HEK293 (cell line): ENCODE measurements at regions not wholly inside any gene's neighbourhood (a gene's known extent, or its start where the extent isn't known, plus 50 kb on each side); places are given as distances from the start of the nearest gene placed in this dataset.

Source experiments
- CTCF ChIA-PET: fragments of 350-600 bp; formaldehyde crosslinking; extraction: SDS; loops from one replicate; lab custom pipeline; 2021; ENCODE audit warnings: antibody characterized with exemption; lab: Yijun Ruan, JAX
- POLR2A ChIA-PET: fragments of 300-600 bp; formaldehyde crosslinking; extraction: SDS; loops from one replicate; lab custom pipeline; 2020; ENCODE audit warnings: antibody characterized with exemption, inconsistent platforms; lab: Yijun Ruan, JAX
- H3K27ac ChIP-seq: fragments of 200-500 bp; sonication (Bioruptor generic); 2 replicates; pipeline ENCODE4 v1.5.1; 2014; ENCODE audit warnings: low read depth, low read length, control low read depth, inconsistent platforms; ENCODE audit errors: extremely low read depth
- H3K36me3 ChIP-seq, 2 experiments: fragments of 200-500 bp in 1 of 2; sonication (Bioruptor generic) in 1 of 2; 1 replicate in 1 of 2; 2 replicates in 1 of 2; pipeline ENCODE4 v1.5.1; 2014 to 2017; ENCODE audit warnings: inconsistent platforms in 2 of 2, low read length in 2 of 2; ENCODE audit not compliant: control insufficient read depth in 2 of 2, insufficient read depth in 1 of 2
- H3K4me1 ChIP-seq: fragments of 200-500 bp; sonication (Bioruptor generic); 2 replicates; pipeline ENCODE4 v1.5.1; 2014; ENCODE audit warnings: mild to moderate bottlenecking, low read length, inconsistent platforms; ENCODE audit not compliant: control insufficient read depth, insufficient read depth
- H3K4me3 ChIP-seq: 2 replicates; pipeline ENCODE4 v1.5.1; 2011; ENCODE audit warnings: low read depth, mild to moderate bottlenecking, control low read depth, low read length, moderate library complexity
- H3K9me3 ChIP-seq: fragments of 200-500 bp; sonication (Bioruptor generic); 2 replicates; pipeline ENCODE4 v1.5.1; 2014; ENCODE audit warnings: low read depth, low read length, inconsistent platforms; ENCODE audit not compliant: control insufficient read depth, insufficient read depth
- HOXA7 ChIP-seq: sonication (generic); formaldehyde crosslinking; IDR thresholded peaks from 2 replicates; pipeline ENCODE4 v1.8.1; 2022; ENCODE audit warnings: missing genetic modification reagents, borderline replicate concordance
- IKZF3 ChIP-seq: fragments of 450-650 bp; IDR thresholded peaks from 2 replicates; pipeline ENCODE4 v1.5.0; 2018; ENCODE audit warnings: missing biosample characterization, mild to moderate bottlenecking, missing genetic modification characterization, moderate library complexity
- MEIS1 ChIP-seq: sonication (generic); formaldehyde crosslinking; IDR thresholded peaks from 2 replicates; pipeline ENCODE4 v1.8.1; 2022; ENCODE audit warnings: missing genetic modification reagents, mild to moderate bottlenecking, borderline replicate concordance
- PRDM1 ChIP-seq: fragments of 450-650 bp; formaldehyde crosslinking; IDR thresholded peaks from 2 replicates; pipeline ENCODE4; 2016; ENCODE audit warnings: missing biosample characterization, missing genetic modification characterization
- ZBTB10 ChIP-seq: fragments of 450-650 bp; formaldehyde crosslinking; IDR thresholded peaks from 2 replicates; pipeline ENCODE4 v1.5.1; 2016; ENCODE audit warnings: missing biosample characterization, missing genetic modification characterization
- ZEB2 ChIP-seq: fragments of 450-650 bp; formaldehyde crosslinking; IDR thresholded peaks from 2 replicates; pipeline ENCODE4 v1.5.1; 2016; ENCODE audit warnings: missing biosample characterization, missing genetic modification characterization
- ZFP37 ChIP-seq: fragments of 450-650 bp; formaldehyde crosslinking; IDR thresholded peaks from 2 replicates; pipeline ENCODE4 v1.5.1; 2016; ENCODE audit warnings: missing biosample characterization, missing genetic modification characterization
- ZFP69B ChIP-seq: fragments of 450-650 bp; formaldehyde crosslinking; IDR thresholded peaks from 2 replicates; pipeline ENCODE4 v1.5.1; 2016; ENCODE audit warnings: missing biosample characterization, missing genetic modification characterization
- ZNF211 ChIP-seq: fragments of 450-650 bp; formaldehyde crosslinking; IDR thresholded peaks from 2 replicates; pipeline ENCODE4 v1.5.1; 2016; ENCODE audit warnings: low read depth, missing biosample characterization, missing genetic modification characterization
- ZNF221 ChIP-seq: fragments of 450-650 bp; formaldehyde crosslinking; IDR thresholded peaks from 2 replicates; pipeline ENCODE4 v1.5.1; 2017; ENCODE audit warnings: missing biosample characterization, missing genetic modification characterization, borderline replicate concordance
- ZNF335 ChIP-seq: fragments of 450-650 bp; formaldehyde crosslinking; conservative IDR thresholded peaks from 2 replicates; pipeline ENCODE4 v1.5.1; 2016; ENCODE audit warnings: missing biosample characterization, missing genetic modification characterization
- ZNF394 ChIP-seq: fragments of 450-650 bp; formaldehyde crosslinking; IDR thresholded peaks from 2 replicates; pipeline ENCODE4 v1.5.1; 2016; ENCODE audit warnings: missing biosample characterization, missing genetic modification characterization, mild to moderate bottlenecking, moderate library complexity, borderline replicate concordance
- ZNF529 ChIP-seq: fragments of 450-650 bp; formaldehyde crosslinking; IDR thresholded peaks from 2 replicates; pipeline ENCODE4 v1.5.1; 2017; ENCODE audit warnings: missing genetic modification characterization, missing biosample characterization; ENCODE audit not compliant: insufficient replicate concordance
- ZNF530 ChIP-seq: fragments of 450-650 bp; formaldehyde crosslinking; IDR thresholded peaks from 2 replicates; pipeline ENCODE4 v1.5.1; 2016; ENCODE audit warnings: low read depth, missing biosample characterization, missing genetic modification characterization
- ZNF548 ChIP-seq: fragments of 450-650 bp; formaldehyde crosslinking; IDR thresholded peaks from 2 replicates; pipeline ENCODE4 v1.5.1; 2016; ENCODE audit warnings: missing biosample characterization, missing genetic modification characterization
- ZNF555 ChIP-seq: fragments of 450-650 bp; formaldehyde crosslinking; conservative IDR thresholded peaks from 2 replicates; pipeline ENCODE4 v1.5.1; 2017; ENCODE audit warnings: missing biosample characterization, mild to moderate bottlenecking, missing genetic modification characterization, inconsistent platforms
- ZNF558 ChIP-seq: fragments of 450-650 bp; formaldehyde crosslinking; IDR thresholded peaks from 2 replicates; pipeline ENCODE4 v1.5.1; 2016; ENCODE audit warnings: missing biosample characterization, missing genetic modification characterization
- ZNF621 ChIP-seq: fragments of 450-650 bp; formaldehyde crosslinking; IDR thresholded peaks from 2 replicates; pipeline ENCODE4 v1.5.1; 2017; ENCODE audit warnings: missing biosample characterization, missing genetic modification characterization
- ZNF658 ChIP-seq: fragments of 450-650 bp; formaldehyde crosslinking; IDR thresholded peaks from 2 replicates; pipeline ENCODE4; 2016; ENCODE audit warnings: missing biosample characterization, missing genetic modification characterization
- TF ChIP-seq, protein P1 (sequence below): fragments of 450-650 bp; formaldehyde crosslinking; IDR thresholded peaks from 2 replicates; pipeline ENCODE4 v1.5.1; 2016; ENCODE audit warnings: missing biosample characterization, missing genetic modification characterization, borderline replicate concordance
- TF ChIP-seq, protein P2 (sequence below): fragments of 450-650 bp; formaldehyde crosslinking; IDR thresholded peaks from 2 replicates; pipeline ENCODE4 v1.5.1; 2016; ENCODE audit warnings: missing biosample characterization, missing genetic modification characterization

DNA sequence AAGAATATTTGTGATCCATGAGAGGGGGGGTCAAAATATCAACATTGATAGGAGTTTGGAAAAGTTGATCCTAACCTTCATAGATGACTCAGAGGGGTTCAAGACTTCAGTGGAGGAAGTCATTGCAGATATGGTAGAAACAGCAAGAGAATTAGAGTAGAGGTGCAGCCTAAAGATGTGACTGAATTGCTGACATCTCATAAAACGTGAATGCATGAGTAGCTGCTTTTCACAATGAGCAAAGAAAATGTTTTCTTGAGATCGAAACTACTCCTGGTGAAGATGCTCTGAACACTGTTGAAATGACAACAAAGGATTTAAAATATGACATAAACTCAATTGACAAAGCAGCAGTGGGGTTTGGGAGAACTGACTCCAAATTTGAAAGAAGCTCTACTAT, 700.7 kb upstream of the FZD8 start (continued):
- TF ChIP-seq ZNF621 (tag by site-specific recombination) (no peak), ZNF555 (tag by site-specific recombination) (no peak), ZNF394 (tag by site-specific recombination) (no peak), ZFP69B (tag by site-specific recombination) (no peak), ZNF558 (tag by site-specific recombination) (no peak), ZEB2 (tag by site-specific recombination) (no peak), ZFP37 (tag by site-specific recombination) (no peak), ZNF529 (tag by site-specific recombination) (no peak)
- TF ChIP-seq, protein P1, sequence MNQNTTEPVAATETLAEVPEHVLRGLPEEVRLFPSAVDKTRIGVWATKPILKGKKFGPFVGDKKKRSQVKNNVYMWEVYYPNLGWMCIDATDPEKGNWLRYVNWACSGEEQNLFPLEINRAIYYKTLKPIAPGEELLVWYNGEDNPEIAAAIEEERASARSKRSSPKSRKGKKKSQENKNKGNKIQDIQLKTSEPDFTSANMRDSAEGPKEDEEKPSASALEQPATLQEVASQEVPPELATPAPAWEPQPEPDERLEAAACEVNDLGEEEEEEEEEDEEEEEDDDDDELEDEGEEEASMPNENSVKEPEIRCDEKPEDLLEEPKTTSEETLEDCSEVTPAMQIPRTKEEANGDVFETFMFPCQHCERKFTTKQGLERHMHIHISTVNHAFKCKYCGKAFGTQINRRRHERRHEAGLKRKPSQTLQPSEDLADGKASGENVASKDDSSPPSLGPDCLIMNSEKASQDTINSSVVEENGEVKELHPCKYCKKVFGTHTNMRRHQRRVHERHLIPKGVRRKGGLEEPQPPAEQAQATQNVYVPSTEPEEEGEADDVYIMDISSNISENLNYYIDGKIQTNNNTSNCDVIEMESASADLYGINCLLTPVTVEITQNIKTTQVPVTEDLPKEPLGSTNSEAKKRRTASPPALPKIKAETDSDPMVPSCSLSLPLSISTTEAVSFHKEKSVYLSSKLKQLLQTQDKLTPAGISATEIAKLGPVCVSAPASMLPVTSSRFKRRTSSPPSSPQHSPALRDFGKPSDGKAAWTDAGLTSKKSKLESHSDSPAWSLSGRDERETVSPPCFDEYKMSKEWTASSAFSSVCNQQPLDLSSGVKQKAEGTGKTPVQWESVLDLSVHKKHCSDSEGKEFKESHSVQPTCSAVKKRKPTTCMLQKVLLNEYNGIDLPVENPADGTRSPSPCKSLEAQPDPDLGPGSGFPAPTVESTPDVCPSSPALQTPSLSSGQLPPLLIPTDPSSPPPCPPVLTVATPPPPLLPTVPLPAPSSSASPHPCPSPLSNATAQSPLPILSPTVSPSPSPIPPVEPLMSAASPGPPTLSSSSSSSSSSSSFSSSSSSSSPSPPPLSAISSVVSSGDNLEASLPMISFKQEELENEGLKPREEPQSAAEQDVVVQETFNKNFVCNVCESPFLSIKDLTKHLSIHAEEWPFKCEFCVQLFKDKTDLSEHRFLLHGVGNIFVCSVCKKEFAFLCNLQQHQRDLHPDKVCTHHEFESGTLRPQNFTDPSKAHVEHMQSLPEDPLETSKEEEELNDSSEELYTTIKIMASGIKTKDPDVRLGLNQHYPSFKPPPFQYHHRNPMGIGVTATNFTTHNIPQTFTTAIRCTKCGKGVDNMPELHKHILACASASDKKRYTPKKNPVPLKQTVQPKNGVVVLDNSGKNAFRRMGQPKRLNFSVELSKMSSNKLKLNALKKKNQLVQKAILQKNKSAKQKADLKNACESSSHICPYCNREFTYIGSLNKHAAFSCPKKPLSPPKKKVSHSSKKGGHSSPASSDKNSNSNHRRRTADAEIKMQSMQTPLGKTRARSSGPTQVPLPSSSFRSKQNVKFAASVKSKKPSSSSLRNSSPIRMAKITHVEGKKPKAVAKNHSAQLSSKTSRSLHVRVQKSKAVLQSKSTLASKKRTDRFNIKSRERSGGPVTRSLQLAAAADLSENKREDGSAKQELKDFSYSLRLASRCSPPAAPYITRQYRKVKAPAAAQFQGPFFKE (tag by site-specific recombination) = no peak

GRCh38 chr10:36341471-36341870, 699.4 kb upstream of the FZD8 start:
- no peak overlapping the region for H3K27ac ChIP-seq
- ChIA-PET POLR2A (no interaction called here), CTCF (no interaction called here)
- H3K36me3 ChIP-seq = no peaks in the 10 kb centered on the region
- TF ChIP-seq ZNF658 (tag by site-specific recombination) (no peak), PRDM1 (tag by site-specific recombination) (peak; percentile 87), ZNF530 (tag by site-specific recombination) (no peak)
- H3K4me1 ChIP-seq = no peaks in the 10 kb centered on the region
- no peak overlapping the region for H3K4me3 ChIP-seq
- H3K9me3 ChIP-seq = no peaks in the 10 kb centered on the region; the same call in 1 of the 2 replicates

- CTCF ChIA-PET = no interaction called here
- POLR2A ChIA-PET = no interaction called here
Observed at GRCh38 chr10:36336315-36336714, 694.2 kb upstream of the FZD8 start.

More at GRCh38 chr10:36336315-36336714, 694.2 kb upstream of the FZD8 start:
- no peaks in the 10 kb centered on the region for H3K9me3 ChIP-seq
- H3K36me3 ChIP-seq = no peaks in the 10 kb centered on the region
- H3K4me1 ChIP-seq = peaks cover 2% of the 10 kb centered on the region
- no peak for TF ChIP-seq ZNF335 (tag by site-specific recombination)
- no peak for TF ChIP-seq ZNF548 (tag by site-specific recombination)
- TF ChIP-seq, protein P2, sequence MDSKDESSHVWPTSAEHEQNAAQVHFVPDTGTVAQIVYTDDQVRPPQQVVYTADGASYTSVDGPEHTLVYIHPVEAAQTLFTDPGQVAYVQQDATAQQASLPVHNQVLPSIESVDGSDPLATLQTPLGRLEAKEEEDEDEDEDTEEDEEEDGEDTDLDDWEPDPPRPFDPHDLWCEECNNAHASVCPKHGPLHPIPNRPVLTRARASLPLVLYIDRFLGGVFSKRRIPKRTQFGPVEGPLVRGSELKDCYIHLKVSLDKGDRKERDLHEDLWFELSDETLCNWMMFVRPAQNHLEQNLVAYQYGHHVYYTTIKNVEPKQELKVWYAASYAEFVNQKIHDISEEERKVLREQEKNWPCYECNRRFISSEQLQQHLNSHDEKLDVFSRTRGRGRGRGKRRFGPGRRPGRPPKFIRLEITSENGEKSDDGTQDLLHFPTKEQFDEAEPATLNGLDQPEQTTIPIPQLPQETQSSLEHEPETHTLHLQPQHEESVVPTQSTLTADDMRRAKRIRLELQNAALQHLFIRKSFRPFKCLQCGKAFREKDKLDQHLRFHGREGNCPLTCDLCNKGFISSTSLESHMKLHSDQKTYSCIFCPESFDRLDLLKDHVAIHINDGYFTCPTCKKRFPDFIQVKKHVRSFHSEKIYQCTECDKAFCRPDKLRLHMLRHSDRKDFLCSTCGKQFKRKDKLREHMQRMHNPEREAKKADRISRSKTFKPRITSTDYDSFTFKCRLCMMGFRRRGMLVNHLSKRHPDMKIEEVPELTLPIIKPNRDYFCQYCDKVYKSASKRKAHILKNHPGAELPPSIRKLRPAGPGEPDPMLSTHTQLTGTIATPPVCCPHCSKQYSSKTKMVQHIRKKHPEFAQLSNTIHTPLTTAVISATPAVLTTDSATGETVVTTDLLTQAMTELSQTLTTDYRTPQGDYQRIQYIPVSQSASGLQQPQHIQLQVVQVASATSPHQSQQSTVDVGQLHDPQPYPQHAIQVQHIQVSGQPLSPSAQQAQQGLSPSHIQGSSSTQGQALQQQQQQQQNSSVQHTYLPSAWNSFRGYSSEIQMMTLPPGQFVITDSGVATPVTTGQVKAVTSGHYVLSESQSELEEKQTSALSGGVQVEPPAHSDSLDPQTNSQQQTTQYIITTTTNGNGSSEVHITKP (tag by site-specific recombination) = no peak
- no peak for TF ChIP-seq MEIS1 (CRISPR knock-in tag)
- no peak for TF ChIP-seq ZBTB10
- TF ChIP-seq IKZF3 (tag by site-specific recombination) = no peak
- no peak for TF ChIP-seq ZNF221
- no peak for TF ChIP-seq HOXA7
- no peak for TF ChIP-seq ZNF211 (tag by site-specific recombination)
- TF ChIP-seq, all 188 proteins: peak for 0
- Histone ChIP-seq H3K27ac (no peak overlapping the region), H3K4me3 (no peak overlapping the region)
